ENCODE measurements at regions not wholly inside any gene's neighbourhood (a gene's known extent, or its start where the extent isn't known, plus 50 kb on each side); places are given as distances from the start of the nearest gene placed in this dataset.

DNA sequence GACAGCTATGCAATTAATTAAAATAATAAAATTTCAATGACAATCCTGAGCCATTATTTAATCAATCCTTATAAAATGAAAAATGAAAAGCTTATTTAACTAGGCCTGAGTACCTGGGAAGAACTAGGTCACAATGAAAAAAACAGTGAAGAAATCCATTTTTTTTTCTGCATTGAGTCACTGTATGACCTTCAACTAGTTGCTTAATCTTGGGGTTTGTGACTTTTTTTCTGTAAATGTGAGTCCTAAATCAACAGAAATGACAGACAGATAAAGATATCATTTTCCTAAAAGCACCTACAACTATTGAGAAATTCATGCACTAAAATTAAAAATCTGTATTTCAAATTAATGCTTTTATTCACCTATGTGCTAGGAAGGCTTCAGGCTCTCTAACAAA lies 96.8 kb downstream of the TMEM26 start:
- no peak for DNase-seq

DNA sequence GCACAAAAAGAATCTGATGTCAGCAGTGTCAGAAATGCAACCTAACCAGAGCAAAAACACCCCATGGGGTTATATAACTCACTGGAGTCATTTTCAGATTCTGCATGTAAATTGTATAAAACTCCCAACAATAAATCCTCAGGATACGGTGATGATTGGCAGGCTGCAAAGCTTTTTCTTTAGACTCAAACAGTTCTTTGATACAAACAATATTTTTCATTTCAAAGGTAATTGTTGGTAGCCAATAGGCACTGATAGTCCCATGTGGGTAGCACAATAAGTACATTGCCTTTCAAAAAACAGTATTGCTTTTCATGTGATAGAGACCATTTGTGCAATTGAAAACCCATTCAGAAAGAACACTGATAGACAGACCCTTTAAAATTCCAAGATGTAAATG lies 98.0 kb downstream of the TMEM26 start:
- DNase-seq, result no peak

DNA sequence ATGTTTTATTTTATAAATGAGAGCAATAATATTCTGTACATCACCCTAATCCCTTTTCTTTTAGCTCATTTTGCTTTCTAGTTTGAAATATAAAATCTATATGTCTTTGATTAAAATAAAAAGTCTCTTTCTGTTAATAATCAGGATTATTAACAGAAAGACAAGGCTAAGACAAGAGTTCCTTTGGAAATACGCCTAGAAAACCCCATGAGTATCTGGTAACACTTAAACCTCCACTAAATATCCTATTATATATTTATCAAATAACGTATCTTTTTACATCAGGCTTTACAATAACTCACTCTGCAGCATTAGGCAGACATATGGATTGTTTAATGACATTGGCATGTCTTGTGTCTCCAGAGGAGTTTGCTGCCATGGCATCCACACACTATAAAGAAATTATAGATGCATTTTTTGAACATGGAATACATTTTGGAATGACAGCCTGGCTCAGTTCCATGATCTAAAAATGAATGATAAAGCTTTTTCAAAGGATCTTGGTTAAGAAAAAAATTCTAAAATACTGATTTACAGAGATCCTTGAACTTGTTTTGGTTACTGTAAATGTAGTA lies 98.7 kb downstream of the TMEM26 start:
- DNase-seq, result no peak

GRCh38 chr10:61350794-61351193 lies 102.4 kb downstream of the TMEM26 start:
- DNase-seq, result no peak

DNA sequence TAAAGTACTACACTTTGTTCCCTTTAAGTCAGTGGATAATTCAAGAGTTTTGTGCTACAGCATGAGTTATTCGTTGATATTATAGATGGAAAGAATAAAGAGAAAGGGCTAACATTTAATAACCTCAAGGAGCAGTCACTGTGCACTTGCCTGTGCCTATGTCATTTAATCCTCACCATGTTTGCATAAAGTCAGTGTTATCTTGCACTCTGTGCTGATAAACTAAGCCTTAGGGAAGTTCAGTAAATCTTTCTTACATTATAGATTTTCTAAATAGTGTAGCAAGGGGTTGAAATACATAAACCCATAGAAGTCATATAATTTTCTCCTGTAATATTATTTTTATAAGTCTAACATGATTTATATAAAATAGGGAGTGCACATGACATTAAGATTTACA lies 103.1 kb downstream of the TMEM26 start:
- no peak for DNase-seq

GRCh38 chr10:61346796-61347413 lies 106.3 kb downstream of the TMEM26 start:
- DNase-seq, result no peak

GRCh38 chr10:61343796-61344195 lies 109.4 kb downstream of the TMEM26 start:
- no peak for DNase-seq

- DNase-seq, result no peak
Measured at GRCh38 chr10:61342858-61343572, 110.2 kb downstream of the TMEM26 start.

- no peak for DNase-seq
Measured at GRCh38 chr10:61341008-61341407, 112.2 kb downstream of the TMEM26 start.

- no peak for DNase-seq
Measured at GRCh38 chr10:61338146-61338545, 115.0 kb downstream of the TMEM26 start.

- DNase-seq, result no peak
Measured at GRCh38 chr10:61337741-61338140, 115.4 kb downstream of the TMEM26 start.

DNA sequence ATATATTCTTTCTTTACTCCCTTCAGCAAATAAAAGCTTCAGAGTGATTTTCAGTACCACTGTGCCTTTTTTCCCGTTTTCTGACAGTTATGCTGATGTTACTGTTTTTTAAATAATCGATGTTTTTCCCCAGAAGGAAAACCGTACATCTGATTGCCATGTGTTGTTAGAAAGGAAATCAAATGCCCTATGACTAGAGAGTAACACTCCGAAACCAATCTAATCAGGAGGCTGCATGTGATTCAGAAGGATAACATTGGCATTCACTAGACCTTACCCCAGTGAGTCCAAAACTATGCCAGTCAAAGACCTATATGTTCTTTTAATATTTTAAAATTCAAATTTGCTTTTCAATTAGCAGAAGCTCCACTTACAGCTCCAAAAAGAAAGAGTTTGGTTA lies 116.3 kb downstream of the TMEM26 start:
- no peak for DNase-seq

- no peak for DNase-seq
Measured at GRCh38 chr10:61335359-61335758, 117.8 kb downstream of the TMEM26 start.

DNA sequence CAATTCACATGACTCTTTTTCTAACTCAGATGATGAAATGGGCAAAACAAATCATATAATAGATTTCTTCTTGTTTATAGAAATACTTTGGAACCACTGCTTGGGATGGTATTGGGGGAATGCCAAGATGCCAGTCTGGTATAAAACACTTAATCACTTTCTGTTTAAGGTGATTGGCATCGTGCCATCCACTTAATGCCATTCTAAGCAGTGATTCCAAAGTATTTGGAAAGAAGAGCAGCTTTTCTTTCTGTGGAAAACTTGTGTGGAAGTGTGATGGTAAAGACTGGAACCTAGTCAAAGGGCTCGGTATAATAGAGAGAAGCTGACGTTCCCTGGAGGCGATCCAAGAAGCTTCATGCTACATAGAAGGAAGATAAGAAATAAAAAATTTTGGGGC lies 120.6 kb downstream of the TMEM26 start:
- DNase-seq, result no peak

GRCh38 chr10:61330669-61331068 lies 122.5 kb downstream of the TMEM26 start:
- no peak for DNase-seq

DNA sequence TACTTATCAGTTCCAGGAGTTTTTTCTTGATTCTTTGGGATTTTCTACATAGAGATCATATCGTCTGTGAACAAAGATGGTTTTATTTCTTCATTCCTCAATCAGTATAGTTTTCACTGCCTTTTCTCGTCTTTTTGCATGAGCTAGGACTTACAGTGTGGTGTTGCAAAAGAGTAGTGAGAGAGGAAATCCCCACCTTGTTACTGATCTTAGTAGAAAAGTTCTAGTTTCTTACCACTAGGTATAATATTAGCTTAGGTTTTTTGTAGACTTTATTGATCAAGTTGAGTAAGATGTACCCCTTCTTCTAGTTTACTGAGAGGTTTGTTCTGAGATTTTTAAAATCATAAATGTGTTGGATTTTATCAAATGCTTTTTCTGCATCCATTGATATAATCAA lies 123.3 kb downstream of the TMEM26 start:
- no peak for DNase-seq

DNA sequence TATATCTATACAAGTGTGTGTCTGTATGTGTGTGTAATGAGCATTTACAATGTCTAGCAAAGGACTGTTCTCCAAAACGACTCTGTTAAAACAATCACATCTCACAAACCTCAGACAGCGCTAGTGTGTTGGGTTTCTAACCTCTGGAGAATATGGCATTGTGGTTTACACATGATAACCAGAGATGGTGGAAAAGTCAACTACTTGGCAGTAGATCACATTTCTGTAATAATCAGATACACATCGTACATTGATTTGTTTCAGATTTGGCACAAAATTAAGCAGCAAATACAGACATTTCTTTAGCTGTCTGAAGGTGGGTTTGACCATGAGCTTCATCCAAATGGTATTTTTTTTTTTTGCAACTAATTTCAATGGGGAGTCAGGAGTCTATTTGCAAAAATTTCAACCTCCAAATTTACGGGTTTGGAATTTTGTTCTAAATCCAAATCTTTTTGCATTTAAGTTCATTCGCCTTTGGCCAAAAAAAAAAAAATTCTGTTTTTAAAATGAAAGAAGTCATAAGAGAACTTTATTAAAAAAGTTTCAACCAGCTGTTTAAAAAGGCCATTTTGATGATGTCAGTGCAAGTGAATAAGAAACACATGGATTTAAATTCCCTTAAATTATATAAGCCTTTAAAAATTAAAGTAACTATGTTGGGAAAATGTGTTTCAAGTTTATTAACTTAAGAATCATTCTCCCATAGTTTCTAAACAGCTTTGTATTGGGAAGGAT lies 127.8 kb downstream of the TMEM26 start:
- DNase-seq, result no peak

GRCh38 chr10:61323726-61324125 lies 129.5 kb downstream of the TMEM26 start:
- no peak for DNase-seq

DNA sequence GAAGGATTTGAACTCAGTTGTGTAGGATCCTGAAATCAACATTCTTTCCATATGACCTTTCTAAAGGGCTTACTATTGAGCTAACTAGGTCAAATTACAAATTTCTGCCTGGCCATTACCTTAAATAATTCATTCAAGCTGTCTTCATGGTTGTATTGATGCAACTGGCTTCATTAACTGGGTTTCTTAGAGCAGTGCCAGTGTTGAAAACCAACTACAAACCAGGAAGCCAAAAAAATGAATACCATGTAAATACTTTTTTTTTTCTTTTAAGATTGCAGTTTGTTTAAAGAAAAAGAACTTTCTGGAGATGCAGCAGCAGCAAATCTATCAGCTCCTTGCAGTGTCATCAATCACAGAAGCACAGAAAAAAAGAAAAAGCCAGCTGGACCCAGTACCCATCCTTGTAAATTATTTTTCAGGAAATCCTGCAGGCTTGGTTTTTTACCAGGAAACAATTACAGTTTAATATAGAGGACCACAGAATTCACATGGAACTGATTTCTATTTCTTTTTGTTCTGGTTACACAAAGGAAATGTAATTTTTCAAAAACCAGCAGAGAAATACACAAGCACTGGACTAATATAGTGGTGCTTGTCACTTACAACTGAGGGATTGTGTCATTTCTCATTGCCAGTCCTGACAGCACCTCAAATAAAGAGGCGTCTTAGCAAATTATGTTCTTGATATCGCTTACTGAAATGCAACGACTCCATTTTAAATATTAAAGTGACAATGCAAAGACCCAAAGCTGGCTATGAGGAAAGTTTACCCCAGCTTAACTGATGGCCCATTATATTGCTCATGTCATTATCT lies 131.9 kb downstream of the TMEM26 start:
- no peak for DNase-seq

- no peak for DNase-seq
Measured at GRCh38 chr10:61320257-61320587, 133.0 kb downstream of the TMEM26 start.

- no peak for DNase-seq
Measured at GRCh38 chr10:61319386-61320256, 133.6 kb downstream of the TMEM26 start.

GRCh38 chr10:61318429-61318828 lies 134.8 kb downstream of the TMEM26 start:
- DNase-seq, result no peak
